ENCODE measurements at regions not wholly inside any gene's neighbourhood (a gene's known extent, or its start where the extent isn't known, plus 50 kb on each side); places are given as distances from the start of the nearest gene placed in this dataset.

DNA sequence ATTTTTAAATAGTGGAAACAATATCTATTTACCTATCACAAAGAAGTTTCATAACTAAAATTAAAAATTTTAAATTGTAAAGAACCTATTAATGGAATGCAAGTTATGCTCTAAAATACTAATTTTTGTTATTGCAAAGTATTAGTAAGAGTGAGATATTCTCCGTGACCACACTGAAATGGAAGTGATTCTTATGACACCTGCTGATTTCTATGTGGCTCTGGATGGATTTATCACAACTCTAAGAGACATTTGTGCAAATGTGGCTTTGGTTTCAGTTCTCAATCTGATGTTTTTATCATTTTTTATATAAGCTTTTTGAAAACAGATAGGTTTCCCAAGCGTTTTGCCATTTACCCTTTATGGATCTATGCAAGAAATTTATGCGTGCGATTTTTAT is 497.8 kb downstream of the NAV3 start:
- TF ChIP-seq, protein P1, sequence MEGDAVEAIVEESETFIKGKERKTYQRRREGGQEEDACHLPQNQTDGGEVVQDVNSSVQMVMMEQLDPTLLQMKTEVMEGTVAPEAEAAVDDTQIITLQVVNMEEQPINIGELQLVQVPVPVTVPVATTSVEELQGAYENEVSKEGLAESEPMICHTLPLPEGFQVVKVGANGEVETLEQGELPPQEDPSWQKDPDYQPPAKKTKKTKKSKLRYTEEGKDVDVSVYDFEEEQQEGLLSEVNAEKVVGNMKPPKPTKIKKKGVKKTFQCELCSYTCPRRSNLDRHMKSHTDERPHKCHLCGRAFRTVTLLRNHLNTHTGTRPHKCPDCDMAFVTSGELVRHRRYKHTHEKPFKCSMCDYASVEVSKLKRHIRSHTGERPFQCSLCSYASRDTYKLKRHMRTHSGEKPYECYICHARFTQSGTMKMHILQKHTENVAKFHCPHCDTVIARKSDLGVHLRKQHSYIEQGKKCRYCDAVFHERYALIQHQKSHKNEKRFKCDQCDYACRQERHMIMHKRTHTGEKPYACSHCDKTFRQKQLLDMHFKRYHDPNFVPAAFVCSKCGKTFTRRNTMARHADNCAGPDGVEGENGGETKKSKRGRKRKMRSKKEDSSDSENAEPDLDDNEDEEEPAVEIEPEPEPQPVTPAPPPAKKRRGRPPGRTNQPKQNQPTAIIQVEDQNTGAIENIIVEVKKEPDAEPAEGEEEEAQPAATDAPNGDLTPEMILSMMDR (tag by site-specific recombination; IDR thresholded peaks at IDR 0.05) = no peak
- no peak for TF ChIP-seq ZNF114 (tag by site-specific recombination; IDR thresholded peaks at IDR 0.05)
- TF ChIP-seq ZSCAN5A (tag by site-specific recombination; IDR thresholded peaks at IDR 0.05) = no peak
- TF ChIP-seq, protein P2, sequence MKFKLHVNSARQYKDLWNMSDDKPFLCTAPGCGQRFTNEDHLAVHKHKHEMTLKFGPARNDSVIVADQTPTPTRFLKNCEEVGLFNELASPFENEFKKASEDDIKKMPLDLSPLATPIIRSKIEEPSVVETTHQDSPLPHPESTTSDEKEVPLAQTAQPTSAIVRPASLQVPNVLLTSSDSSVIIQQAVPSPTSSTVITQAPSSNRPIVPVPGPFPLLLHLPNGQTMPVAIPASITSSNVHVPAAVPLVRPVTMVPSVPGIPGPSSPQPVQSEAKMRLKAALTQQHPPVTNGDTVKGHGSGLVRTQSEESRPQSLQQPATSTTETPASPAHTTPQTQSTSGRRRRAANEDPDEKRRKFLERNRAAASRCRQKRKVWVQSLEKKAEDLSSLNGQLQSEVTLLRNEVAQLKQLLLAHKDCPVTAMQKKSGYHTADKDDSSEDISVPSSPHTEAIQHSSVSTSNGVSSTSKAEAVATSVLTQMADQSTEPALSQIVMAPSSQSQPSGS (tag by site-specific recombination; IDR thresholded peaks at IDR 0.05; ENCODE audit: low read depth) = no peak
- TF ChIP-seq TCF7L2 (IDR thresholded peaks at IDR 0.05; ENCODE audit: borderline replicate concordance, low read depth, low read length) = no peak
- TF ChIP-seq ZNF48 (tag by site-specific recombination; IDR thresholded peaks at IDR 0.05) = no peak
- no peak for TF ChIP-seq ZFP3 (tag by site-specific recombination; IDR thresholded peaks at IDR 0.05; ENCODE audit: low read depth)
- TF ChIP-seq ZNF311 (tag by site-specific recombination; IDR thresholded peaks at IDR 0.05; ENCODE audit: borderline replicate concordance) = no peak
- TF ChIP-seq ZNF530 (tag by site-specific recombination; IDR thresholded peaks at IDR 0.05; ENCODE audit: low read depth) = no peak
- no peak for TF ChIP-seq ZBTB21 (tag by site-specific recombination; IDR thresholded peaks at IDR 0.05)
- no peak for TF ChIP-seq ZNF341 (tag by site-specific recombination; IDR thresholded peaks at IDR 0.05; ENCODE audit: low read depth)
- no peak for TF ChIP-seq ZFP37 (tag by site-specific recombination; IDR thresholded peaks at IDR 0.05)
- TF ChIP-seq REST (tag by site-specific recombination; IDR thresholded peaks at IDR 0.05) = no peak
- TF ChIP-seq PRDM2 (tag by site-specific recombination; IDR thresholded peaks at IDR 0.05; ENCODE audit: borderline replicate concordance) = no peak

Data from HEK293 (cell line).